Putamen (tissue), 1 donor: ENCODE measurements at regions not wholly inside any gene's neighbourhood (a gene's known extent, or its start where the extent isn't known, plus 50 kb on each side); places are given as distances from the start of the nearest gene placed in this dataset.

ENCODE experiments used
- DNase-seq: peaks from one replicate; pipeline ENCODE4 v3.0.0-alpha.2; 2016; ENCODE audit warnings: low spot score

DNA sequence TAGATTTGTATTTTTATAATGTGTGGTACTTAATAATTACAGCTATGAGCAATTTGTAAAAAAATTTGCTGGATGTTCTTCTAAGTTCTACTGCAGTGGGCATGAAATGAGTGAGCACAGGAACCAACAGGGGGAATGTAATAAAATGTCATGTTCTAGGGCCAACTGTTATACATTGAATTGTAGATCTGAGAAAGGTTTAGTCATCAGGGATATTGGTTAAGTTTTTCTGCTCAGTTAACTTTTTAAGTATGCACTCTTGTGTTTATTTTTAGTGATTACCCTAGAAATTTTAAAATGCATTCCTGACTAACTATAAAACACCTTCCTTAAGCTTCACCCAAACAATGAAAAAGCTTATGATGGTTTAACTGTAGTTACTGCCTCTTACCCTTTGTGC lies 101.8 kb downstream of the CAND1 start:
- DNase-seq, result no peak

DNA sequence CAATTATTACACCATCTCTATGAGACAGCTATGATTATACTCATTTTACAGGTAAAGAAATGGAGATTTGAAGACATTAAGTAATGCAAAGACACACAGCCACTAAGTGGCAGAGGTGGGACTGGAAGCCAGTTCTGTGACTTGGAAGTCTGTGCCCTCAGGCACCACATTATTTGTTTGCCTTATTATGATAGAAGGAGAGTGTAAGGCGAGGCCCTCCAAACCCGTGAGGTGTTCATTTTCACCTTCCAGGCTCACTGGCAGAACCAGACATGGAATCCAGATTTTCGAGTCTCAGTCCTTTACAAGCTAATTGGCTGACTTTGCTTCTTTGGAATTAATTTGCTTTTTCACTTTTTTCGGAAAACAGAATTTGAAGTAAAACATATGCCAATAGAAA lies 107.9 kb downstream of the CAND1 start:
- no peak for DNase-seq

DNA sequence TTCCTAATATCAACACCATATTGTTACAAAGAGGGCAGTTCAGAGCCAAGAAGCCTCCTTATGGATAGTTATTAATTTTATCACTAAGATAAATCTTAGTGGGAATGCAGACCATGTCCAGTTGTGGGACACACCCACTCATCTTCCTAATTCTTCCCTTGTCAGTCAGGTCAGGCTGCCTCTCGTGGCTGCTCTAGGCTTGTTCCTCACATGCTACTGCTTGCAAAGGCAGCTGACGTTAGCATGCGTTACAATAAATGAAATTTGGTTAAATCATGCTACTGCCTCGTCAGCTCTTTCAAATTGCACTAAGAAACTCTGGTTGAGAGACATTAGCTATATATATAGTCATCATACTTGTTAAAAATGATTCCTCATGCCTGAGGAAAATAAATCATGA lies 108.4 kb downstream of the CAND1 start:
- DNase-seq, result no peak

DNA sequence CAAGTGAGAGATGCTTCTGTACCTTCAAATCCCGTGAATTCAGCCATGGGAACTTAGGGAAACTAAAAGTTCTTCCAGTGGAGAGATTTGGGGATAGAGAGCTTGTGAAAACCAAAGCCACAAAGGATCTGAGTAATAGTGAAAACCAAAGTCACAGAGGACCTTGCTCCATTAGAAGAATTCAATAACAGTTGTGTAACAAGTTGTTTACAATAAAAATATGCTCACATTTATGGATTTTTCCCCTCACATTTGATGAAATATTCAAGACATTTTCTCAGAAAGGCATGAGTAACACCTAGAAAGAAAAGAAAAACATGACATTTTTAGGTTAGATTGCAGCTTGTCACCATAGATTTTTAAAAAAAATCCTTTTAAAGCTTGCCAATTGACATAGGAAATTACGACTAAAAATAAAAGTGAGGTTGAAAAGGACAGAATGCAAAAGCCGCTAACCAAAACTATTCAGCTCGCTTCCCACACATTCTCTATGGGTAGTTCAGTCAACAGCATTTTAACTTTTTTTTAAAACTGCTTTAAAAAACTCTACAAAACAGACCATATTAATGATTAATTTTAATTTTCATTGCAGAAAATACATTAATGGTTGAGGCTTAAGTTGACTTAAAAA lies 113.2 kb downstream of the CAND1 start:
- DNase-seq, result peak; percentile 32

DNA sequence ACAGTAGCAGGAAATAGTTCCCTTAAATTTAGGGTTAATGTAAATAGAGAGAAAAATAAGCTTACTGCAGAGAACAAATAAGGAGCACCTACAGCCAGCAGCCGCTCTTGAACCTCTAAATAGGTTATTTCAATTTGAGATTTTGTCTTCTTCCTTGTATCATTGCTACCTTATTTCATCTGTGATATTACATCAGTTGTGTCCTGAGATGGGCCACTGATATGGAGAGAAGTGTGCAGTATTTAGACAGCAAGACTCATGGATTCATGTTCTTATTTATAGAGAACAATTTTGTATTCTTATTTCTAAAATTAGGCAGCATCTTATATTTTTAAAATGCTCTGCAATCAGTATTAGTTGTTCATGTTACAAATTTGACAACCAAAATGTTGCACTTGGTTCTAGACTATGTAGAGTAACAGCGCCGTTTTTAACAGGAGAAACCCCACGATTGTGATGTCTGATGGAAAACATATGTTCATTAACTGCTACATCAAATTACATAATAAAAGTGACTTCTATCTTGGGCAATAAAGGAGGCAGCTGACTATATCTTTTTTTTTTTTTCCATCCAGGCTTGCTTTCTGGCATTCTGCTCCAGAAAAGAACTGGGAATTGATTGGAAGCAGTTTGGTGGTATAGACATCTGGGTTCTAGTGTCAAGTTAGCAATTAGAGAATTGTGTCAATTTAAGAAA lies 117.9 kb downstream of the CAND1 start:
- DNase-seq, result no peak

DNA sequence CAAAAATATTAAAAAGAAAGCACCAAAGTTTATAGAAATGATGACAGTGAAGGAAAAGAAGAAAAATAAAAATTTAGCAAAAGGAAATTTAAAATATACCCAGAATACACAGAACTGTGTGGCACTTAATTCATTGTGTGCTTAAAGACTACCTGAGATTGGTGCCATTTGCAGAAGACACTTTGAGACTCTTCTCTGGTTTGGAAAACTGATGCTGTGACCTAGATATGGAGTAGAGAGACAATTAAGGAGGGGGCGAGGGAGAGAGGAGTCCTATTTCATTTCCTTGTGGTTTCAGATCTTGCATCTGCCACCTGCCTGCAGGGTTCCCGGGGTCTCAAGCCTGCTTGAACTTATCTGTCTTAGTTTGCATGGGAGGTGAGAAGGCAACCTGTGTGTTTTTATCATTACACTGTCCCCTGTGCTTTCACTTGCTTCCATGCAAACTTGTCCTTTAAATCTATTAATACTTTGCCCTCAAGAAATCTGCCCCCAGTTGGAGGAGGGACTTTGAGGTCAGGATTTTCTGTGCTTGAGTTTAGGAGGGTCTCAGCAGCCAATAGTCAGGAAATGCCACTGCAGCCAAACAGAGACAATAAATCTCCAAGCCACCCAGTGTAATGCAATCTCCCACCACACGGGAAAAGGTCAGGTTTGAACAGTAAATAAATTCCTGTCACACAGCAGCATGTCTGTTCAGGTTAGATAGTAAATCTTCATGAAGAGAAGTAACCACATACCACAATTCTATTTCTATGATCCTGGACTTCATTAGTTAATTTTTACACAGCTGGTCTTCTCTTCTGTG lies 119.4 kb downstream of the CAND1 start:
- no peak for DNase-seq

DNA sequence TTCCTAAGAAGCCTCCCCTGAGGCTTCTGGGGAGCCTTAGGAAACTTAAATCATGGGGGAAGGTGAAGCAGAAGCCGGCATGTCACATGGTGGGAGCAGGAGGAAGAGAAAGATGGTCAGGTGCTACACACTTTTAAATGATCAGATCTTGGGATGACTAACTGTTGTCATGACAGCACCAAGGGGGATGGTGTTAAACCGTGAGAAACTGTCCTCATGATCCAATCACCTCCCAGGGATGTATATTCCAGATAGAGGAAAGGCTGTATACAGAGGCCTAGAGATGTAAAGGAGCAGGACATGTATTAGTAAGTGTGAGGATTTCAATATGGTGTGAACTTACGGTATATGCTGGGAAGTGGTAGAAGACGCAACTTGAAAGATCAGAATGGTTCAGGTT lies 121.1 kb downstream of the CAND1 start:
- DNase-seq, result no peak

DNA sequence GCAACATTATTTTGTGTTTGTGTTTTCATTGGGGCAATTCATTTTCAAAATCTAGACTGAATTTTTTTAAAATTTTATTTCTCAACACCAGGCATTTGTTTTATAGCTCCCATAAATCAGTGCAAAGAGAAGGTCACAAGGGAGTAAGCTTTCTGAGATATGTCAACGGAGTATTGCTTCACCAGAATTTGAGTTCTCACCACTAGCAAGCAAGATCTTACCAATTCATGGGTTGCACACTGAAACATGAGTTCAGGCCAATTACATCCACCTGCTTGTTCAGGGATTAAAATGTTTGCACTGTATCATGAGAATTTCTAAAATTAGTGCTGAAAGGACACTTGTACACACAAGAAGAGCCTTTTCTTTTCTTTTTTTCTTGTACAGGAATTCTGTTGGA lies 121.9 kb downstream of the CAND1 start:
- DNase-seq, result no peak

DNA sequence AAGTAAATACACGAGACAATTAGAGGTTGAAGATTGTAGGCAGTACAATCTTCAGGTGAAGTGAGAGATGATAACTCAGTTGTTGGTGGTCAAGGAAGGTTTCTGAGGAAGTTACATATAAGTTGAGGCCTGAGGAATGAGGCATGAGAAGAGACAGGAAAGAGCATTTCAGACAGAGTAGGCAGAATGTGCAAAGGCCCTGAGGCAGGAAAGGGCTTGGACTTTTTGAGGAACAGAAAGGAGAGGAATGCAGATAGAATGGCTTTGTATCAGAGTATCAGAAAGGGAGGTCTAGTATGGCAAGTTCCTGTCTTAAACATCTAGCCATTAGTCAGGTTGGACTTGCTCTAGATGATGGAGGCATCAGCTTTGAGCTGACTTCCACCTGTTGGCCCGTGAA lies 122.5 kb downstream of the CAND1 start:
- no peak for DNase-seq

DNA sequence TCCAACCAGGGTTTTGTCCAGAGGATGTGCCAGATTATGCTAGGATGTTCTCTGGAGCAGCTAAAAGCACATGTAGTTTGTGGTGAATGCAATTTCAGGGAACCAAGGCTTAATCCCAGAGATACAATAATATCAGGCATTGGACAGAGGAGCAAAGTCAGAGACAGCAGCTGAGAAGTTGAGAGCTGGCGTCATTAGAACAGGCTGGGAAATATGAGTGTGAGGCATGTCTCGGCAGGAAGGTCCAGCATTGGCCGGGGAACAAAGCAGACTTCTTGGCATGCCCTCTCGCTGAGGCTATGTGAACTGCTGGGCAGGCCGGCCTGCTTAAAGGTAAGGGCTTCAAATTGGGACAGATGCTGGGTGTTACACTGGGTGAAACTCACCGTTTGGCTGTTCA lies 125.4 kb downstream of the CAND1 start:
- DNase-seq, result no peak

DNA sequence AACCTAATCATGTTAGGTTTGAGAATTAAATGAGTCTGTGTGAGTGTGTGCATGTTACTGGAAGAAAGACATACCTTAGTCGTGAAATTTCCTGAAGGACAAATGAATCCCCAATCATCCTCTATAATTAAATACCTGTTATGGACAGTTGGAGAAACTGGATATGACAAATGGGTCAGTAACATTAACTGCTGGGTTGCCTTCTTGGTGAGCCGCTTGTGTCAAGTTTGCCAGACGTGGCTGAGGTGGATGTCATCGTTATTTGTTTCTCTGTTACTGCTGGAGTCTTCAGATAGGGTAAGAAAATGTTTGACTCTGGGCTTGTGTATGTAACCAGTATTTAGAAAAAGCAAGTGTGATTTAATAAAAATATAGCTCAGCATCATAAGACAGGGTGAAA lies 131.6 kb downstream of the CAND1 start:
- DNase-seq, result no peak

DNA sequence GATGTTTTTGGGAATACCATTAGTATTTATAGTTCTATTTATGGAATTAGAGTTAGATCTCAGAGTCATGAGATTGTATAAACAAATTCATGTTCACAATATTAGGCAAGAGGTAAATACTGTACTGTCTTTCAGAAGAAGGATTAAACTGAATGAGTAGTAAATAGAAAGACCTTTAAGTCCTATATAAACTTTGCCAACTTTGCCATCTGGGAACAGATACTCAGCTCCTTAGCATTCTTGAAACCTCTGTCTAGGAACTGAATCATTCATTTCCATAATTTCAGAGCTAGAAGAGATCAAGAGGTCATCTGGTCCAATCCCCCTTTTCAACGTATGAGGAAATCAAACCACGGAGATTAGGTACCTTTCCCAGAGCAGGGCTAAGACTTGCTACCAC lies 141.1 kb downstream of the CAND1 start:
- no peak for DNase-seq

DNA sequence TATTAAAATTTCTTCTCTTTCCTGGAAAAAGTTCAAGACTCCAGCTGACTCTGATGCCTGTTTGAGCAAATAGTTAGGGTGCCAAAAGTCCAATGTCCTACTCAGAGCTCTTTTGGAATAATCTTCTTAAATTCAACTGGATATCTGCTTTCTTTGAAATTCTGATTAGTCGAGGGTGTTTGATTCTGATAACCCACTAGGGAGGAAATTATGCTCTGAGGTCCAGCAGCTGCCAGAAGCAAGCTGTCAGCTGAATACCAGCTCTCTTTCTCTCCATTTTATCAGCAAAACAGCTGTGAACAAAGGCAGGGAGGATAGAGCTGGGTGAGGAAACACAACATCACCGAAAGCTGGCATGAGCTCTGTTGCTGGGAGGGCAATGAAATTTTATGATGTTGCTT lies 141.5 kb downstream of the CAND1 start:
- no peak for DNase-seq

DNA sequence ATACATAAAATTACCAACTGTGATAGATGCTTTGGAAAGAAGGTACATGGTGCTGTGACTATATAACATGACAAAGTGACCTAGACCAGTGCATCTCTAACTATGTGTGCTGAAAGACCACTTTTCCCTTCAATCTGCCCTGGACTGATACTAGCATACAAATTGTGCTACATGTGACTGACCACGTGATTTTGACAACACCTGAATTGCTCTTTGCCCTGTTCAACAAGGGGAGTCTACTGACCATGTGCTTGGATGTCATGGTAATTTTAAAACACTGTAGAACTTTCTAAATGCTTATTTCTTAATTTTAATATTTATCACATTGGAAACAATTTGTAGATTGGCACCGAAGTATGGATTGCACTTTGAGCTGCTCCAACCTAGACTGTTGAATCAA lies 142.4 kb downstream of the CAND1 start:
- no peak for DNase-seq

DNA sequence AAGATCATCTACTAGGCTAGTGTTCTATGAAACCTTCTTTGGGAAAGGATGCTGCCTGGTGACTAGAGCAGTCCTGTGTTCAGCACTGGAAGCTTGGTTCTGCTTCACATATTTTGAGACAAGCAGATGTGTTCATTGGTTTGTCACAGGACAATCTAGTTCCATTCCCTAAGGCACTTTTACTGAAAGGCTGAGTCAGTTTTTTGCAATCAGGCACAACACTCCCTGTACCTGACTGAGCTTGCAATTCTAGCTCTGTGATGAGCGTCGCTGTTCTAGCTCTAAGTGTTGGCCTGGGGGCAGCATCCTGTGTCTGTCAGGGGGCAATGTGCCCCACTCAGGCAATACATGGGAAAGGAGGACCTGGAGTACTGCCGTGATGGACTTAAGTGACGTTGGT lies 144.4 kb downstream of the CAND1 start:
- no peak for DNase-seq

DNA sequence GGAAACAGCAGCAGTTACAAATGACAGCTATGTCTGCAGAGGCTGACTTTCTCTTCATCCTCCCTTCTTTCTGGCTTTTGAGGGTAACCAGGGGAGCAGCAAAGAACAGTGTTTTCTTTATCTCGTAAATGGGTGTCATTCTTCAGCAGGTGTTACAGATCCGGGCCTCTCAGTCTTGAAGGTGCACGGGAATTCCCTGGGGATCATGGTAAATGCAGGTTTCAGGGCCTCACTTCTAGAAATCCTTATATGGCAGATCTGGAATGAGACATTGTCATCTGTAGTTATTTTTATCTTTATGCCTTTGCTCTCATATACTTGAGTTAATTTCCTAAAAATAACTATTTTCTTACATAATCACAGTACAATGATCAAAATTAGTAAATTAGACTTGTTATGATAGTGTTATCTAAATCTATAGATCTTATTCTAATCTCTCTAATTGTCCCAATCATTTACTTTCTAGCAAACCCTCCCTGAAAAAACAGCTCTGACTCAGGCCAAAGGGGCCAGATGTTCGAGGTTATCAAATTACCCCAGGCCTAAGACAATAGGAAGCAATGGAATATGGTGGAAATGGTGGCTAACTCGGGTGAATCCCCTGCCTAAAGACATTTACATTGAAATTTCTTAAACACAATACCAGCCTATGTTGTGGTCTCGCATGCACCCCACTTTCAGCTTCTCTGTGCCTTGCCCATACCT lies 145.0 kb downstream of the CAND1 start:
- no peak for DNase-seq

DNA sequence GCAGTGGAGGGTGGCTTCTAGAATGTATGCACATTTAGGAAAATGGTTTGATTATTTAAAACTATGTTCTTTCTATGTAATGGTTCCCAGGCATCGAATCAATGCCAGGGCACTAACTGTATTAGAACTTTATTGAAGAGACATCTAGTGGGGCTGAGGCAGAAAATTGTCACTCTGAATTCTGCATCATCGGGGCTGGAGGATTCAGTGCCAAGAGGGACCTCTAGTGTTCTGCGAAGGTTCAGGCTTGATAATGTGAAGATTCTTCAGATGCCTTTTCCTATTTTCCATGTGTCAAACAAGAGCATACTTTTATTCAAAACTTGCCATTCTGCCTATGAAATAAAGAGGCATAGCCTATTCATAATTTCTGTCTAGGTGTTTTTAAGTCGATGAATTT lies 146.3 kb downstream of the CAND1 start:
- DNase-seq, result peak; percentile 75

DNA sequence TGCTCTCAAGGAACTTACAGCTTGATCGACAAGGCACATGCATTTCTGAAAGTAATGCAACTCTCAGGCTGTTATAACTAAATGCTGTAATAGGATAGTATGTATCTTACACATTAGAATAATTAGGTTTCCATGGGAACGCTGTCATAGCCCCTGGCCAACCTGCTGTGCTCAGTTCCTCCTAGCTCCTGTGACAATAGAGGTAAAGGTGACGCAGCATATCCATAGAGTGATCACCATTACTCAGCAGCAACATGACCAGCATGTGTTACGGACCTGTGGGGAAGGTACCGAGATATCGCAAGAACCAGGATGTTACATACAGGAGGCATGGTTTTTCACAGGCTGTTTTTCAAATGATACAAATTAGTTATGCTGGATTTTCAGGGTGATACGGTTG lies 150.7 kb downstream of the CAND1 start:
- no peak for DNase-seq

DNA sequence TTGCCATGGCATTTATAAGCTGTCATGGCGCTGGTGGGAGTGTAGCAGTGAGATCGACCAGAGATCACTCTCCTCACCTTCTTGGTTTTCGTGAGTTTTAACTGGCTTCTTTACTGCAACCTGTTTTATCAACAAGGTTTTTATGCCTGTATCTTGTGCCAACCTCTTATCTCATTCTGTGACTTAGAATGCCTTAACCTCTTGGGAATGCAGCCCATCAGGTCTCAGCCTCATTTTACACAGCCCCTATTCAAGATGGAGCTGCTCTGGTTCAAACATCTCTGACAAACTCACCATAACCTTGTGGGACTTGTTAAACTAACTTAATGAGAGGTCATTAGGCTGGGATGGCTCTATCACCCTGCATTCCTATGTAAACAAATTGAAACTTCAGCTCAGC lies 151.3 kb downstream of the CAND1 start:
- no peak for DNase-seq

DNA sequence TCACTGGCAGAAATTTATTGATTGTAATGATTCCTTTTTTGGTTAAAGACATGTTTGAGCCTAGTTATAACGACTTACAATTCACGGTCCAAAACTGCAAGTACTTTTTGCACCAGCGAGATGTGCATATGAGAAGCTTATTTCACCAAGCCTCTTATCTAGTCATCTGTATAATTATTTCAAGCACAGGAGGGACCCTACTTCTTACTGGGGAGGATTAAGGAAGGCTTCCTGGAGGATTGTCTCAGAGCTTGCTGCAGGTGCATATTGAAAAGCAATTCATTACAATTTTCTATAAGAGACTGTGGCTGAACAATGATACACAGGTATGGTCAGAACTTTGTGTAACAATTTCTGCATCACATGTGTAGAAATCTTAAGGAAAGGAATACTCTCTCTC lies 152.9 kb downstream of the CAND1 start:
- DNase-seq, result no peak

DNA sequence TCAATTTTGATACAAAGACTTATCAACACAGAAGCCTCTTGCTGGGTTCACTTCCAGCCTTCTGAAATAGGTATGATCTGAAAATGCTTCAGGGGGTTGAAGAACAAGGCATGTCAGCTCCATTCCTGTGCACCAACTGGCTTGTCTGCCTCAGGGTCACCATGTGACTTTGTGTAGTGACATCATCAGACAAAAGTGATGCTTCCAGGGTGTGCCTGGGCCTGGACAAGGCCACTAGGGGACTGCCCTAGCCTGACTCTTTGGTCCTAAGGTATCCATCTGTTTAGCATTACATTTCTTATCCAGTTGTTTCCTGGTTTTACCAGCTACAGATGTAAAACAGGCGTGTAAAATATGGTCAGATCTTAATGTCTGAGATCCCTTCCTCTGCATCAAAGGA lies 155.6 kb downstream of the CAND1 start:
- no peak for DNase-seq

DNA sequence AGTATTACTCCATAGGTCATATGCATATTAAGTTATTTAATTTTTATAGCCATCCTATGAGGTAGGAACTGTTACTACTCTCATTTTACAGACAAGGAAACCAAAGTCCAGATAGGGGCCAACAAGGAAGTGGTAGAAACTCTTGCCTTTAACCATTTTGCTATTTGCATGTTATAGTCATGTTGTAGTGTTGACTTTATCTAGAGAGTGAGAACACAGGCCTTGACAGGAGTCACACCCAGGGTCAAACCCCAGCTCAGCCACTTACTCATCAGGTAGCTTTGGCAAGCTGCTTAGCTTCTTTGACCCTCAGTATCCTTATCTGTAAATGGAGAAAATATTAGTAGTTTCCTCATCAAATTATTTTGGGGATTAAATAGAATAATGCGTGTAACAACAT lies 156.2 kb downstream of the CAND1 start:
- DNase-seq, result no peak

DNA sequence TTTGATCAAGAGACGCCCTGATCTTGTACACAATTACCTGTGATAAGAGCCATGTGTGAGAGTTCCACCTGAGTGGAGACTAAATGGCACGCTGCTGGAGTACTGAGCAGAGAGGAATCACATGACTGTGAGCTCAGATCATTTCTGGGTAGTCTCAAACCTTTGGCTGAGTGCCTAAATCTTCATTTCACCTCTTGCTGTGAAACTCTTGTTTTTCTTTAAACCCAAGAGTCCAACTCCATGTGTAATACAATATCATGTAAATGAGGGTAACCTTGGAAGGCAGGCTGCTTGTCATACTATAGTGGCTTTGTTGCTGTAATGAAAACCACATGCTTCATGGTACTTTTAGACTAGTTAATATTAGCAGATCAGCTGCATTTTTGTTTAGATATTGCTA lies 156.9 kb downstream of the CAND1 start:
- DNase-seq, result no peak
